GM19397 (cell line): ENCODE measurements at regions not wholly inside any gene's neighbourhood (a gene's known extent, or its start where the extent isn't known, plus 50 kb on each side); places are given as distances from the start of the nearest gene placed in this dataset.

ENCODE experiments used
- ATAC-seq: cut with Tn5 transposase; IDR thresholded peaks from one replicate; pipeline ENCODE4 v1.9.1; 2021; ENCODE audit warnings: mild to moderate bottlenecking, moderate library complexity; ENCODE audit not compliant: unreplicated experiment

- ATAC-seq = no peak
These were observed 297.7 kb downstream of the CSNK1G3 start for GRCh38 chr5:123809594-123810221.

DNA sequence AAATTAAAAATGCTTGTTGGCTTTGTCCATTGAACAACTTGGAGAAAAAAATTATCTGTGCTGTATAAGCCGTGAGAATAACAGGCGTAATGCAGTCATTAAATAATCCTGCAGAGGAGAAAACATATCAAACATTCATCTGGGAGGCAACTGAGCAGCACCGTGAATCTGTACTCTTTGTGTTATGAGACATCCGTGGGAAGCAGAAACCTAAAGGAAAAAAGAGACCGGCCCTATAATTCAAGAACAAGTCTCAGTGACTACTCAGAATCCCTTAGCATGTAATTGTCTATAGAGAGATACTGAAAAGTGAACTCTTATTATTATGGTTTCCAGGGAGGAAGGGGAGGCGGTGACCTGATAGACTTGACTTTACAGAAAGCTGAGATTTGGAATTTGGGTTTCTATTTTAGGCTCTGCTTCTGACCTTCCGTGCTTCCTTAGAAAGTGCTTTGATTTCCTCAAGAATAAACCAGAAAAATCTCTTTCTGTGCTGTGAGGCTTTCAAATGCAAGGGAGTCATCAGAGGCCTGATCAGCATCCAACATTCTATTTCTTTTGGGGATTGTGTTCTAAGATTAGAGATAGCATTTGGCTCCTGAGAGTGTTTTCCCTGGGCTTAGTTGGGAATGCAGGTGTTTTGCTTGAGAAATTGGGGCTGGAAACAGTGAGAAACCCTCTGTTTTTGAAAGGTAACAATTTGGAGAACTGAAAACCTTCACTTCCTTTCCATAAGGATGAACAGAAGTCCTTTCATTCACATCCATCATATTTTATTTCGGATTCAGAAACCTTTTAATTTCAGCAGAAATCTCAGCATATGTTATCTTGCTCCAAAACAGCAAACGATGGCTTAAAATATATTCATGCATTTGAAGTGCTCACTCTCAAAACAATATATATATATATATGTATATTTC lies 296.7 kb downstream of the CSNK1G3 start:
- no peak for ATAC-seq

DNA sequence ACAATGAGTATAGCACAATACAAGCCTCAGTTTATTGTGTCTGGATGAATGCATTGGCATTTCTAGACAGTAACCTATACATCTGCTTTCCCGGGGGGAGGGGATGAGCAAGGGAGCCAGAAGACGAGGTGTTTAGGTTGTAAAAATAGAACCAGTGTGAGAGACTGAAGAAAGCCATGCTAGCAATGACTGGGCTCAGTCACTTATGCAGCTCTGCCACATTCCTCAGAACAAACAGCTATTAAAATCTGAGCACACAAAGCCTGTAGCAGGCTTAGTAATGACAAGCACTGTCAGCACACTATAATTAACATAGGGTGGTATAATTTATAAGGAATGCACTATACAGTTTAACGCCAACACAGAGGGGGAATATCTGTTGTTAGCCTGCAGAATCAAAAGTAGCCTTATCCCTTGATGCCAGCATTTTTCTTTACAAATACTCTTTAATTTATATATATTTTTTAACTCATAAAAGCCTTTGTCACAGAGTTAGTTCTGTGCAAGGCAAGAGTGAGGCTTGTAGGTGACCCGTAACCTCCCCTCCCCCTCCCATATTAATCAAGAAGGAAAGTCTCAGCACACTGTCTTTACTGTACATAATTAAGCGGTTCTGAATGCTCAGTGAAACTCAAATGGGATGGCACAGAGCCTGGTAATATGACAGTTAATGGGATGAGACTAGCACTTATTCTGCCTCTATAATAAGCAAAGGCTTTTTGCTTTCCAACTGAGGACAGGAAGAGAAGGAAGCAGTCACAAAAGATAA lies 295.4 kb downstream of the CSNK1G3 start:
- ATAC-seq = no peak

GRCh38 chr5:123806644-123807043 lies 294.7 kb downstream of the CSNK1G3 start:
- no peak for ATAC-seq

GRCh38 chr5:123805300-123805699 lies 293.3 kb downstream of the CSNK1G3 start:
- no peak for ATAC-seq

GRCh38 chr5:123803359-123803758 lies 291.4 kb downstream of the CSNK1G3 start:
- no peak for ATAC-seq

DNA sequence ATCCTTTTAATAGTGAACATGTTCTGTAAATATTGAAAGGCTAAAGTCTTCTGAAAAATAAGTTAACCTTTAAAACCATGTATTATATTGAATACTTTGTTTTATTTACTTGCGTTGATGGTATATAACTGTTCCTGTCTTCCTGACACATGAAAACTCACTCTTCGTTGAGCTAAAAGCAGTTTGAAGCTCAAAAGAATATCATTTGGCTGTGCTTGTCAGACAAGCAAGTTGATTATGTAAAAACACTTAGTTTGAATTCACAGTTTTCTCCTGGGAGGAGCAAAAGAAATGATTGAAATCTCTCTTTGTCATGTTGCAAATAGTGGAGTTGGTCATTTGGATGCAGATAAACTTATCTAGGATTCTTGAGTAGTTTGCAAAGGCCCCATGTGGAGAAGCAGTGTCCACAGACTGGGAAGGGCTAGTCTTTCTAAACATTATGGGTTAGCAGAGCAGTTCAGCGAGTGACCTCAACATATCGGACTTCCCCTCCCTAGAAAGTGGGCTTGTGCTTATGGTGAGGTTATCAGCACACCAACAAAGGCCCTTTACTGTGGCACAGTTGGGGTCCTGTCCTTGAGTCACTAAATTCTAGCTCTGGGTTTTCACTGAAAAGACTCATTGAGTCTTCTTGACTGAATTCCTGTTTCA lies 290.4 kb downstream of the CSNK1G3 start:
- no peak for ATAC-seq

DNA sequence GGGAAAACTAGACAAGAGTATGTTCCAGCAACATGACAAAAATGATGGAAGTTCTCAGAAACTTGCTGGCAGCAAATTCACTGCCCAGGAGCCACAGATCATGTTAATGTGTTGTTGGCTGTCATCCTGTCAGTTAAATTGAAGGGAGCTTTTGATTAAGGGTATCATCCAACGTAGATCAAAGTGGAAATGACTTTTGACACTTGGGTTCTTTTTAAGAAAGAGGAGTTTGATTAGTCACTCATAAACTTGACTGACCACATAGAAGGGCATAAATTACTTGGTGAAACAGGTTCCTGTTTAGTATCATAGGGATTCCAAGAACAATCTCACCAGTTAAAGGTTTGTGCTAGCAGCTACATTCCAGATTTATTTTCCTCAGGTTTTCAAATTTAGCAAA lies 288.7 kb downstream of the CSNK1G3 start:
- no peak for ATAC-seq

GRCh38 chr5:123795688-123796087 lies 283.7 kb downstream of the CSNK1G3 start:
- no peak for ATAC-seq

- no peak for ATAC-seq
These were observed 278.2 kb downstream of the CSNK1G3 start for GRCh38 chr5:123790226-123790625.

DNA sequence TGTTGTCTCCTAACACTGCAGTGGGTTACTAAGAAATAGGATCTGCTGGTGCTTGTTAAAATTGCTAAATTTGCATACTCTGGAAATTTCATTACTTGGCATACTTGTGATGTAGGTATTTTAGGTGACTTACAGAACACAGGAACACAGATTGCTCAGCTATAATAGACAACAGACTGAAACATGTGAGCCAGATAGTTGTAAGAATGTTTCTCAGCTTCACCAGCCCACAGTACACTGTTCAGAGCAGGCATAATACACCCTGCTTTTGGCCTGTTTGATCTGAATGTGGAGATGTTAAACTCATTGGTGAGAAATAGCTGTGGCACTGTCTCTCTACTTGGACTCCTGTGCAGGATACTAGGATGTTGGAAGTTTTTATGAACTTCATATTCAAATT lies 275.7 kb downstream of the CSNK1G3 start:
- ATAC-seq = no peak

DNA sequence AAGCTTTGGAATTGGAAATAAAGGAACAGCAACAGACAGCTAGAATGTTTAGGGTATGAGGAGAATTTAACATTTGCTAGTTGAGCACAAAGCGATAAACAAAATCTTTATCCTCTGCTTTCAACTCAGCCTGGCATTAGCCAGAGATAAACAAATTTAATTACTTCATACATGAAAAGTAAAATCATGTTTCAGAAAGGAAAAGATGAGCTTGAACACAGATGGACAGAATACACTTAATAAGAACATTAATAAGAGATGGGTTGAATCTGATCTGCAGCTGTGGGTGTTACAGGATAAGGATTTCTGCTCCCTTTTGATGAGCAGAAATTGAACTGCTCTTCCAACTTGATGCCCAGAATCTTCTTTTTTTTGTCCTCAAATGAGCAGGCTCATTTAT lies 275.2 kb downstream of the CSNK1G3 start:
- ATAC-seq = no peak

DNA sequence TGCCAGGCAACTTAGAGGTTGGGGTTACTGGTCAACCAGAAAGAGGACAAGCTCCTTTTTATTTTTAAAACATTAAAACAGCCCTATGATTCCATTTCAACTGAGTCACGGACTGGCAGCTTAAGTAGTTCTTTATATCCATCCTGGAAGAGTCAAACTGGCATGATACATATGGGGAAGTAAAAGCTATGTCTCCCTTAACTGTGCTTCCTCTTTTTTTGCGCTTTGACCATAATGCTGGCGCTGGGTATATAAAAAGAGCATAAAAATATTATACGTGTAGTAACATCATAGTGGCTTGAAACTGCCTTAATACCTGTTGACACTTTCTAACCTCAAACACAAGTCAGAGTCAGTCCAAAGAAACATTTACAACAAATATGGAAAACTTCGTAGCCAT lies 274.4 kb downstream of the CSNK1G3 start:
- no peak for ATAC-seq

DNA sequence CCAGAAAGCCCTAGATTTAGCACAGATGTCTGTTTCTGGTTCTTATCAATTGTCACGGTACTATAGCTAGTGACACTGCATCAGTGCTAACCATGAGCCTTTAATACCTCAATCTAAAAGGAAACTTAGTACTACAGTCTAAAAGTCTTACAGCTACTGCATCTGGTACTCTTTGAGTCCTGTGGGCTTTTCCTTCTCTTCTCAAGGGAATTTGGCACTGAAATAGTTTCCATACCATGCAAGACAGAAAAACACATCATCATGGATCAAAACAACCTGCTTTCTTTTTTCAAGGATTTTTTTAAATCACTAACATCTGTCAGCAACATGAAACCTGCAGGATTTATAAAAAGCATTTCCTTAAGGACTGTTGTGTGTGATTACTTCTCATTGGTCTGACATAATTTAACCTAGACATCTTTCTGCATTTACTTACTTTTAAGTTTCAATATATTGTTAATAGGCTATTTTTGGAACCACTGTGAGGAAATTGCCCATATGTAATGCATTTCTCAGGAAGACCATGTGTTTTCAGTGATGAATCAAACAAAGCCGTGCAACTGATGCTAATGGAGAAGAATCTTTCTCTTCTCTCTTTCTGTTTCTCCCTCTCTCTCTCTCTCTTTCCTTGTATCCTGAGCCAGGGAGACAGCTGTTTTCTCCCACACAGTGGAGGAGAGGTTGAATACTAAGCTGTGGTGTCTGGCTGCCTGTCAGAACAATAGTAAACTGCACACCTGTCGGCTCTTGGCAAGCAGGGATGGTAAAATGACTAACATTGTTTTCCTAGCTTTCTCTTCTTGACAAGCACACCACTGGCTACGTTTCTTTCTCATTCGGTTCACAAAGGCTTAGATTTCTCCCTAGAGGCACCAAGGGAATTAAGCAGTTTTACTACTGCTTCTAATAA lies 273.4 kb downstream of the CSNK1G3 start:
- ATAC-seq = no peak

GRCh38 chr5:123783421-123783820 lies 271.4 kb downstream of the CSNK1G3 start:
- ATAC-seq = no peak

GRCh38 chr5:123778641-123779040 lies 266.7 kb downstream of the CSNK1G3 start:
- no peak for ATAC-seq

- ATAC-seq = no peak
These were observed 264.8 kb downstream of the CSNK1G3 start for GRCh38 chr5:123776761-123777160.

GRCh38 chr5:123771715-123772114 lies 259.7 kb downstream of the CSNK1G3 start:
- no peak for ATAC-seq

GRCh38 chr5:123763201-123763600 lies 251.2 kb downstream of the CSNK1G3 start:
- no peak for ATAC-seq

- no peak for ATAC-seq
These were observed 244.8 kb downstream of the CSNK1G3 start for GRCh38 chr5:123756816-123757215.
